ENCODE measurements at regions not wholly inside any gene's neighbourhood (a gene's known extent, or its start where the extent isn't known, plus 50 kb on each side); places are given as distances from the start of the nearest gene placed in this dataset.
"Not testable (repeated sequence)": the region's sequence is repeated elsewhere in the genome, so short reads cannot be mapped to it uniquely, and the experiment has no call there.

DNA sequence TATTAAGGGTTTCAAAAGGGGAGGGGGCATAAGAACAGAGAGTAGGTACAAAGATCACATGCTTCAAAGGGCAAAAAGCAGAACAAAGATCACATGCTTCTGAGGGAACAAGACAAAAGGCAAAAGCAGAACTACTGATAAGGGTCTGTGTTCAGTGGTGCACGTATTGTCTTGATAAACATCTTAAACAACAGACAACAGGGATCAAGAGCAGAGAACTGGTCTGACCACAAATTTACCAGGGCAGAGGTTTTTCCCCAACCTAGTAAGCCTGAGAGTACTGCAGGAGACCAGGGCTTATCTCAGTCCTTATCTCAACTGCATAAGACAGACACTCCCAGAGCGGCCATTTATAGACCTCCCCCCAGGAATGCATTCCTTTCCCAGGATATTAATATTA, 900.2 kb upstream of the PRKX start:
- TF ChIP-seq POLR2A, TAF1, SPI1, POLR2AphosphoS5 (IDR thresholded peaks at IDR 0.05; ENCODE audit: low read depth, low read length): not testable (repeated sequence)

Data from GM12891 (cell line).